HEK293T (cell line): ENCODE measurements at regions not wholly inside any gene's neighbourhood (a gene's known extent, or its start where the extent isn't known, plus 50 kb on each side); places are given as distances from the start of the nearest gene placed in this dataset.

Experiments used
- CTCF ChIA-PET: fragments of 350-600 bp; formaldehyde crosslinking; extraction: SDS; loops from one replicate; lab custom pipeline; 2021; ENCODE audit warnings: antibody characterized with exemption, inconsistent platforms; lab: Yijun Ruan, JAX
- POLR2A ChIA-PET: fragments of 350-600 bp; formaldehyde crosslinking; extraction: SDS; loops from one replicate; lab custom pipeline; 2020; ENCODE audit warnings: antibody characterized with exemption, inconsistent platforms; lab: Yijun Ruan, JAX
- DNase-seq: peaks from one replicate; pipeline ENCODE4 v3.0.0; 2012; ENCODE audit warnings: mixed read lengths; ENCODE audit errors: extremely low spot score
- ARNT ChIP-seq: fragments of 450-650 bp; IDR thresholded peaks from 2 replicates; pipeline ENCODE4 v1.6.1; 2017; ENCODE audit warnings: mild to moderate bottlenecking
- BHLHE40 ChIP-seq: fragments of 450-650 bp; IDR thresholded peaks from 2 replicates; pipeline ENCODE4 v1.6.1; 2016; ENCODE audit warnings: mild to moderate bottlenecking, moderate library complexity, borderline replicate concordance
- CTBP1 ChIP-seq: fragments of 450-650 bp; IDR thresholded peaks from 2 replicates; pipeline ENCODE4 v1.6.1; 2016; ENCODE audit warnings: borderline replicate concordance
- ELF4 ChIP-seq: fragments of 450-650 bp; IDR thresholded peaks from 2 replicates; pipeline ENCODE4 v1.6.1; 2017; ENCODE audit warnings: antibody characterized with exemption
- FOXA1 ChIP-seq: fragments of 450-650 bp; IDR thresholded peaks from 2 replicates; pipeline ENCODE4 v1.6.1; 2016; ENCODE audit warnings: mild to moderate bottlenecking
- FOXK2 ChIP-seq: fragments of 450-650 bp; IDR thresholded peaks from 2 replicates; pipeline ENCODE4 v1.6.1; 2016; ENCODE audit warnings: mild to moderate bottlenecking
- FOXM1 ChIP-seq: fragments of 450-650 bp; IDR thresholded peaks from 2 replicates; pipeline ENCODE4 v1.6.1; 2017; ENCODE audit warnings: mild to moderate bottlenecking, borderline replicate concordance
- HDGF ChIP-seq: fragments of 450-650 bp; IDR thresholded peaks from 2 replicates; pipeline ENCODE4 v1.6.1; 2017; ENCODE audit warnings: antibody characterized with exemption, borderline replicate concordance
- L3MBTL2 ChIP-seq: fragments of 450-650 bp; conservative IDR thresholded peaks from 2 replicates; pipeline ENCODE4 v1.6.1; 2016; ENCODE audit warnings: mild to moderate bottlenecking
- LEF1 ChIP-seq: fragments of 450-650 bp; IDR thresholded peaks from 2 replicates; pipeline ENCODE4 v1.6.1; 2017; ENCODE audit warnings: mild to moderate bottlenecking, borderline replicate concordance
- NFRKB ChIP-seq: fragments of 450-650 bp; IDR thresholded peaks from 2 replicates; pipeline ENCODE4 v1.6.1; 2016; ENCODE audit warnings: mild to moderate bottlenecking, moderate library complexity
- SP1 ChIP-seq: fragments of 450-650 bp; IDR thresholded peaks from 2 replicates; pipeline ENCODE4 v1.6.1; 2017
- SUZ12 ChIP-seq: fragments of 450-650 bp; IDR thresholded peaks from 2 replicates; pipeline ENCODE4 v1.6.1; 2016; ENCODE audit warnings: mild to moderate bottlenecking
- TARDBP ChIP-seq: fragments of 450-650 bp; IDR thresholded peaks from 2 replicates; pipeline ENCODE4 v1.6.1; 2016
- ZNF384 ChIP-seq: fragments of 450-650 bp; IDR thresholded peaks from 2 replicates; pipeline ENCODE4 v1.6.1; 2016
- TF ChIP-seq, protein P1 (sequence below): fragments of 450-650 bp; IDR thresholded peaks from 2 replicates; pipeline ENCODE4 v1.6.1; 2016

DNA sequence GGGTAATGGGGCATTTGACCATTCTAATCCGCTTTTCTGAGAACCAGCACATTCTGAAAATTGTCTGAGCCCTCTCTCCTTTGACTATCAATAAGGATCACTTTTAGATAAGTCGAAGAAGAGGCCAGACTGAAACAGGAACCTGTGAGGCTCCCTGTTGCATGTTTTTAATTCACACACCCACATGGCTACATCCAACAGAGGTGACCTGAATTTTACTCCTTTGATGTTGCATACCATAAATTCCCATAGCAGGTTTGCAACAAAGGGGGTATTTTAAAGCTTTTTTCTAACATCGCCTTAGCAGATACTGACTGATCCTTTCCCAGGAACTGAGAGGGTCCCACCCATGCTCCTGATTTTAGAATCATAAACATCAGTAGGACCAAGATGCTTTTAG lies 450.8 kb downstream of the USP25 start:
- no peak for DNase-seq
- no peak for TF ChIP-seq SUZ12
- ChIA-PET POLR2A (interaction anchor here (1.2 to 1.8 kb wide), 2 partner anchors 14 to 21 kb away, joined by 3 to 10 read pairs; no protein-coding TSS in a partner anchor), CTCF (no interaction called here)

GRCh38 chr21:16181018-16181417 lies 451.2 kb downstream of the USP25 start:
- DNase-seq, result no peak
- ChIA-PET POLR2A (interaction anchor here (1.2 kb wide), 1 partner anchor 21 kb away, joined by 3 read pairs; no protein-coding TSS in a partner anchor), CTCF (no interaction called here)
- TF ChIP-seq CTBP1 (no peak), ELF4 (no peak), HDGF (no peak), FOXM1 (no peak), TARDBP (no peak), SP1 (no peak), FOXA1 (no peak), LEF1 (no peak), ZNF384 (no peak), SUZ12 (no peak), BHLHE40 (no peak), FOXK2 (no peak), L3MBTL2 (no peak), ARNT (no peak), NFRKB (no peak)
- TF ChIP-seq, protein P1, sequence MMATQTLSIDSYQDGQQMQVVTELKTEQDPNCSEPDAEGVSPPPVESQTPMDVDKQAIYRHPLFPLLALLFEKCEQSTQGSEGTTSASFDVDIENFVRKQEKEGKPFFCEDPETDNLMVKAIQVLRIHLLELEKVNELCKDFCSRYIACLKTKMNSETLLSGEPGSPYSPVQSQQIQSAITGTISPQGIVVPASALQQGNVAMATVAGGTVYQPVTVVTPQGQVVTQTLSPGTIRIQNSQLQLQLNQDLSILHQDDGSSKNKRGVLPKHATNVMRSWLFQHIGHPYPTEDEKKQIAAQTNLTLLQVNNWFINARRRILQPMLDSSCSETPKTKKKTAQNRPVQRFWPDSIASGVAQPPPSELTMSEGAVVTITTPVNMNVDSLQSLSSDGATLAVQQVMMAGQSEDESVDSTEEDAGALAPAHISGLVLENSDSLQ, result no peak

GRCh38 chr21:16185766-16186165 lies 456.0 kb downstream of the USP25 start:
- no peak for DNase-seq
- TF ChIP-seq, protein P1, result no peak
- TF ChIP-seq TARDBP, result no peak
- no peak for TF ChIP-seq SUZ12
- no peak for TF ChIP-seq LEF1
- TF ChIP-seq BHLHE40, result no peak
- TF ChIP-seq HDGF, result no peak
- no peak for TF ChIP-seq FOXK2
- no peak for TF ChIP-seq ARNT
- TF ChIP-seq SP1, result no peak
- TF ChIP-seq FOXA1, result no peak
- TF ChIP-seq L3MBTL2, result no peak
- POLR2A ChIA-PET, result interaction anchor here (1.3 kb wide), 1 partner anchor 9 kb away, joined by 4 read pairs; no protein-coding TSS in a partner anchor
- CTCF ChIA-PET, result no interaction called here

DNA sequence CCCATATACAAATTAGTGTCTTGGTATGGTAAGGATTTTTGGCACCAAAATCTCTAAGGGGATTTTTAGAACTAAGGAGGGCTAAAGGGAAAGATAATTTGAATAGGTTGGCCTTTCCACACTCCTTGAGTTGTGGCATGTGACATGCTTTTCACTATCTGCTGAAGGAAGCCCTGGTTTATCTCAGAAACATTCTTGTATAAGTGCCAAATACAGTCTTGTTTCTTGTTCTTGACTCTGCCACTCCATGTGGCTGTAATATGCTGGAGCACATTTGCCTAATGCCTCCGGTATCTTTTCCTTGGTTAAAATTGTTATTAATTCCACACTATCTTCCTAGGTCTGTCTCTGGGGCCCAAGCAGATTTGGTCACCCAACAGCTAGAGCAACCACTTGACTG lies 457.0 kb downstream of the USP25 start:
- CTCF ChIA-PET, result no interaction called here
- POLR2A ChIA-PET, result interaction anchor here (0.9 kb wide), 1 partner anchor 9 kb away, joined by 3 read pairs; no protein-coding TSS in a partner anchor

GRCh38 chr21:16187603-16188301 lies 458.0 kb downstream of the USP25 start:
- DNase-seq, result no peak
- ChIA-PET CTCF (no interaction called here), POLR2A (interaction anchor here (0.9 kb wide), 1 partner anchor 8 kb away, joined by 3 read pairs; no protein-coding TSS in a partner anchor)
- no peak for TF ChIP-seq NFRKB
- TF ChIP-seq ZNF384, result no peak
- TF ChIP-seq, protein P1, result no peak
- no peak for TF ChIP-seq FOXA1
- no peak for TF ChIP-seq LEF1
- no peak for TF ChIP-seq ARNT

More for the DNA sequence above, 457.0 kb downstream of the USP25 start:
- DNase-seq, result no peak
- TF ChIP-seq ZNF384 (no peak), FOXK2 (no peak), FOXA1 (no peak), LEF1 (no peak), TARDBP (no peak), BHLHE40 (no peak), CTBP1 (no peak), L3MBTL2 (no peak), HDGF (no peak), SUZ12 (no peak), FOXM1 (no peak), NFRKB (no peak), ELF4 (no peak)

DNA sequence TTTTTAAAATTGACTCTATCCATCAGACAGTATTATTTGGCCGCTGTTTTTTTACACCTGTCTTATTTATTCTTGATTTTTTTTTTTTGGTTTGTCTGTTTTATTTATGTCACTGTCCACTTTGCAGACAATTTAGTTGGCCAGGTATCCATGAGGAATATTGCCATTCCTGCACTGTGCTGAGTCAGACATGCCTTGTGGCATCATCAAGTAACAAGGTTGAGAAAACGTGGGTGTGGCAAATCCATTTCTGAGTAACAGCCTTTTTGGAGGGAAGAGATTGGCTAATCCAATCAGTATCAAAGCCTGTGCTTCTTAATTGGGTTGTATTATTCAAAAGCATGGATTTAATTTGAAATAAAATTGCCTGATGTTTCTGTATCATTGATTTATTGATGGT lies 463.1 kb downstream of the USP25 start:
- no peak for DNase-seq
- CTCF ChIA-PET, result no interaction called here
- TF ChIP-seq ZNF384 (no peak), BHLHE40 (no peak), TARDBP (no peak), CTBP1 (no peak), HDGF (no peak), SUZ12 (no peak)
- POLR2A ChIA-PET, result interaction anchor here (2.4 kb wide), 1 partner anchor 13 kb away, joined by 10 read pairs; no protein-coding TSS in a partner anchor
